ENCODE measurements at regions not wholly inside any gene's neighbourhood (a gene's known extent, or its start where the extent isn't known, plus 50 kb on each side); places are given as distances from the start of the nearest gene placed in this dataset.

GRCh38 chr5:121706686-121707085, 145.0 kb upstream of the FTMT start:
- TF ChIP-seq CTCF (IDR thresholded peaks at IDR 0.05): no peak
- no peak for TF ChIP-seq POLR2A (IDR thresholded peaks at IDR 0.05)

All from lower leg skin (tissue), 3 donors.